Stomach (tissue), 8 donors: ENCODE measurements at regions not wholly inside any gene's neighbourhood (a gene's known extent, or its start where the extent isn't known, plus 50 kb on each side); places are given as distances from the start of the nearest gene placed in this dataset.

Source experiments
- DNase-seq, 2 donors: peaks; one replicate each; pipeline versions ENCODE4 v3.0.0 to v3.0.0-alpha.2; 2013 to 2019
- H3K27ac ChIP-seq, 5 donors: fragments of 200-600 bp in 4 of 5; sonication (generic) in 4 of 5; one replicate each; pipeline ENCODE4 v1.5.1; 2013 to 2019; ENCODE audit warnings: mild to moderate bottlenecking in 1 of 5, moderate library complexity in 1 of 5
- H3K27me3 ChIP-seq, 3 donors: fragments of 200-600 bp; sonication (generic); one replicate each; pipeline ENCODE4 v1.5.1; 2017 to 2019; ENCODE audit warnings: mixed run types in 1 of 3
- H3K36me3 ChIP-seq, 4 donors: fragments of 200-600 bp; sonication (generic); 1 replicate in 3 of 4; 2 replicates in 1 of 4; pipeline ENCODE4 v1.5.1; 2016 to 2019
- H3K4me1 ChIP-seq, 4 donors: fragments of 200-600 bp; sonication (generic); one replicate each; pipeline ENCODE4 v1.5.1; 2016 to 2019
- H3K4me3 ChIP-seq, 4 donors: fragments of 200-600 bp; sonication (generic) in 3 of 4; one replicate each; pipeline ENCODE4 v1.5.1; 2016 to 2019; ENCODE audit warnings: mild to moderate bottlenecking in 1 of 4
- H3K9me3 ChIP-seq, 4 donors: fragments of 200-600 bp; sonication (generic); one replicate each; pipeline ENCODE4 v1.5.1; 2016 to 2019
- EP300 ChIP-seq: sonication (generic); formaldehyde crosslinking; IDR thresholded peaks from one replicate; pipeline ENCODE4 v1.6.1; 2017; ENCODE audit warnings: antibody characterized with exemption
- POLR2A ChIP-seq, 4 donors: fragments of 450-650 bp; IDR thresholded peaks; one replicate each; pipeline ENCODE4 v1.6.1; 2016; ENCODE audit warnings: antibody characterized with exemption in 4 of 4, control low read depth in 2 of 4, mild to moderate bottlenecking in 1 of 4, moderate library complexity in 1 of 4
- POLR2AphosphoS5 ChIP-seq, 3 donors: sonication (generic); formaldehyde crosslinking; IDR thresholded peaks; one replicate each; pipeline ENCODE4 v1.6.1; 2016; ENCODE audit warnings: antibody characterized with exemption in 3 of 3
- WGBS, 5 donors: extraction: QIAGEN DNeasy Blood & Tissue Kit in 3 of 5; methylation state at CpG; one replicate each; pipeline versions ENCODE4 v1.1.5 to v1.1.7; 2013 to 2018; 5-methylcytosine and 5-hydroxymethylcytosine counted together
- intact Hi-C: fragments of 100-400 bp; cut with DNase I; formaldehyde crosslinking; loops from one replicate; pipeline ENCODE4 v1.15.1; 2023; ENCODE audit warnings: low total_unique reads
- TF ChIP-seq, protein P1 (sequence below), 7 experiments: fragments of 450-650 bp in 4 of 7; fragments of 200-600 bp in 3 of 7; sonication (generic) in 3 of 7; IDR thresholded peaks; one replicate each; pipeline ENCODE4 v1.5.1; 2016 to 2019; ENCODE audit warnings: antibody characterized with exemption in 7 of 7, control low read depth in 2 of 7, mild to moderate bottlenecking in 1 of 7
- donor health status: healthy with polysubstance abuse.
- donor health status: Bipolar disorder and iron deficiency.
- donor health status: healthy.

GRCh38 chr3:67087788-67088187 lies 89.7 kb downstream of the KBTBD8 start:
- TF ChIP-seq POLR2A (IDR thresholded peaks at IDR 0.05), result no peak
- Histone ChIP-seq H3K27ac (no peak overlapping the region), H3K4me1 (no peaks in the 10 kb centered on the region), H3K36me3 (no peaks in the 10 kb centered on the region), H3K27me3 (no peaks in the 10 kb centered on the region), H3K9me3 (peaks cover 0 to 12% (median 3%) of the 10 kb centered on the region in 4 donors), H3K4me3 (no peak overlapping the region)
- intact Hi-C loops, result no loop called here
- DNase-seq, result no peak
- WGBS, 5 donors, result 82 to 97% (median 93%) methylated on average over 1 of the region's 1 CpG

- TF ChIP-seq POLR2A (IDR thresholded peaks at IDR 0.05) (no peak), POLR2AphosphoS5 (IDR thresholded peaks at IDR 0.05) (no peak), EP300 (no peak)
- TF ChIP-seq, protein P1, sequence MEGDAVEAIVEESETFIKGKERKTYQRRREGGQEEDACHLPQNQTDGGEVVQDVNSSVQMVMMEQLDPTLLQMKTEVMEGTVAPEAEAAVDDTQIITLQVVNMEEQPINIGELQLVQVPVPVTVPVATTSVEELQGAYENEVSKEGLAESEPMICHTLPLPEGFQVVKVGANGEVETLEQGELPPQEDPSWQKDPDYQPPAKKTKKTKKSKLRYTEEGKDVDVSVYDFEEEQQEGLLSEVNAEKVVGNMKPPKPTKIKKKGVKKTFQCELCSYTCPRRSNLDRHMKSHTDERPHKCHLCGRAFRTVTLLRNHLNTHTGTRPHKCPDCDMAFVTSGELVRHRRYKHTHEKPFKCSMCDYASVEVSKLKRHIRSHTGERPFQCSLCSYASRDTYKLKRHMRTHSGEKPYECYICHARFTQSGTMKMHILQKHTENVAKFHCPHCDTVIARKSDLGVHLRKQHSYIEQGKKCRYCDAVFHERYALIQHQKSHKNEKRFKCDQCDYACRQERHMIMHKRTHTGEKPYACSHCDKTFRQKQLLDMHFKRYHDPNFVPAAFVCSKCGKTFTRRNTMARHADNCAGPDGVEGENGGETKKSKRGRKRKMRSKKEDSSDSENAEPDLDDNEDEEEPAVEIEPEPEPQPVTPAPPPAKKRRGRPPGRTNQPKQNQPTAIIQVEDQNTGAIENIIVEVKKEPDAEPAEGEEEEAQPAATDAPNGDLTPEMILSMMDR (IDR thresholded peaks at IDR 0.05), result no peak
- H3K27me3 ChIP-seq, result no peaks in the 10 kb centered on the region
- no peak overlapping the region for H3K4me3 ChIP-seq
- intact Hi-C loops, result no loop called here
- H3K36me3 ChIP-seq, result no peaks in the 10 kb centered on the region
- peaks cover 0 to 12% (median 3%) of the 10 kb centered on the region in 4 donors for H3K9me3 ChIP-seq
- no peak for DNase-seq
- H3K4me1 ChIP-seq, result peaks cover 0 to 20% (median 0%) of the 10 kb centered on the region in 4 donors
- no peak overlapping the region for H3K27ac ChIP-seq
Measured at GRCh38 chr3:67090474-67090873, 92.4 kb downstream of the KBTBD8 start.

DNA sequence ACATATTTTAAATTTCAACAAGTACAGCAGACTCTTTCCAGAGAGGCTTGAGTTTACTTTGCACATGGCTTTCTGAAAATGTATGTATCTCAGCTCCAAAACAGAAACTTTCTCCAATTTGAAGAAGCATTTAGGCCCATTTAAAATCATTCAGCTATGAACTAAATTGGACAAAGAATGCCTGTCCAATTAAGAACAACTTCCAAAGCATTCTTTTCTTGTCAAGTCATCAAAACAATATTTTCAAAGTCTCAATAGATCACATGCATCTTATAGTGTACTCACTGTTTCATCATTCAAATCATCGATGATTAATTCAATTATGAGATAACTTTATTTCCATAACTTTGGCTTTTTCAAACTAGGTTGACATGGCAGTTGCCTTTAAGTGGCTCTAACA lies 95.2 kb downstream of the KBTBD8 start:
- Histone ChIP-seq H3K27me3 (no peaks in the 10 kb centered on the region), H3K4me3 (no peak overlapping the region), H3K4me1 (peaks cover 0 to 23% (median 0%) of the 10 kb centered on the region in 4 donors), H3K9me3 (peaks cover 0 to 5% (median 2%) of the 10 kb centered on the region in 4 donors), H3K27ac (no peak overlapping the region), H3K36me3 (no peaks in the 10 kb centered on the region)
- WGBS, 5 donors, result 80 to 97% (median 91%) methylated on average over 1 of the region's 1 CpG
- no peak for DNase-seq
- intact Hi-C loops, result no loop called here
- TF ChIP-seq POLR2AphosphoS5 (IDR thresholded peaks at IDR 0.05) (no peak), EP300 (no peak), POLR2A (IDR thresholded peaks at IDR 0.05) (no peak)
- TF ChIP-seq, protein P1 (IDR thresholded peaks at IDR 0.05), result no peak

DNA sequence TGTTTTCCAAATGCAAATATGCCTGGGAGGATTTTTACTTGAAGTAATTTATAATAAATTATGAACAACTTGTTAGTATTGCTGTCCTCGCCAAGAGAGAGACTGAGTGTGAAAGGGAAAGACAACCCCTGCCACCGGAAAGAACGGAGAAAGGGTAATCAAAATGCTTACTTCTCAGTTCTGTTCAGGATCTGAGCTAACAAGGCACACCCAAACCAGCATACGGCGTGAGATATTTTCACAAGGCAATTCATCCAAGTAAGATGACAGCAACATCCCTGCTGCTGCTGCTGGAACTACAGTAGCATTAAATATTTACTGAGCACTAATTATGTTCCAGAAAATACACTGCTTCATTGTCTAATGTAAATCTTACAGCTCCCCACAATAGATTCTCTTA lies 96.1 kb downstream of the KBTBD8 start:
- H3K27me3 ChIP-seq, result no peaks in the 10 kb centered on the region
- H3K27ac ChIP-seq, result no peak overlapping the region
- no peak for TF ChIP-seq EP300
- TF ChIP-seq, protein P1 (IDR thresholded peaks at IDR 0.05), result no peak
- no peak for TF ChIP-seq POLR2AphosphoS5 (IDR thresholded peaks at IDR 0.05)
- no peak for TF ChIP-seq POLR2A (IDR thresholded peaks at IDR 0.05)
- H3K9me3 ChIP-seq, result no peaks in the 10 kb centered on the region
- no peaks in the 10 kb centered on the region for H3K36me3 ChIP-seq
- H3K4me1 ChIP-seq, result peaks cover 0 to 23% (median 0%) of the 10 kb centered on the region in 4 donors
- H3K4me3 ChIP-seq, result no peak overlapping the region
- peak in 1 of 2 donors; percentile 14 for DNase-seq
- WGBS, 5 donors, result 26 to 51% (median 46%) methylated on average over 5 of the region's 5 CpGs
- intact Hi-C loops, result no loop called here

- Histone ChIP-seq H3K4me1 (peaks cover 0 to 23% (median 0%) of the 10 kb centered on the region in 4 donors), H3K9me3 (no peaks in the 10 kb centered on the region), H3K27ac (no peak overlapping the region), H3K27me3 (no peaks in the 10 kb centered on the region), H3K36me3 (no peaks in the 10 kb centered on the region), H3K4me3 (no peak overlapping the region)
- WGBS, 5 donors, result 29 to 68% (median 49%) methylated on average over 1 of the region's 1 CpG
- peak in 1 of 2 donors; percentile 90 for DNase-seq
- intact Hi-C loops, result no loop called here
- TF ChIP-seq POLR2AphosphoS5 (IDR thresholded peaks at IDR 0.05) (no peak), POLR2A (IDR thresholded peaks at IDR 0.05) (no peak), EP300 (no peak)
- TF ChIP-seq, protein P1 (IDR thresholded peaks at IDR 0.05), result no peak
Measured at GRCh38 chr3:67094774-67095173, 96.7 kb downstream of the KBTBD8 start.
